Activated B cell treated with CpG ODN at 0.5 μM for 24 hours (primary cell): ENCODE measurements at regions not wholly inside any gene's neighbourhood (a gene's known extent, or its start where the extent isn't known, plus 50 kb on each side); places are given as distances from the start of the nearest gene placed in this dataset.

ENCODE experiments used
- ATAC-seq: fragments of 200-7000 bp; cut with Tn5 transposase; one replicate; pipeline ENCODE4 v1.10.0; 2021; ENCODE audit warnings: low read depth, mild to moderate bottlenecking, moderate library complexity
- CTCF ChIA-PET: fragments of 350-600 bp; sonication (Branson Sonifier 250); formaldehyde crosslinking; loops from one replicate; lab custom pipeline; 2021; ENCODE audit warnings: antibody characterized with exemption; lab: Charles Lee
- POLR2A ChIA-PET: fragments of 350-600 bp; sonication (Branson Sonifier 250); formaldehyde crosslinking; loops from one replicate; lab custom pipeline; 2021; ENCODE audit warnings: antibody characterized with exemption; lab: Charles Lee
- DNase-seq: peaks from one replicate; pipeline ENCODE4 v3.0.0; 2022
- H3K27ac Mint-ChIP-seq: one replicate; pipeline ENCODE4 v1.8.0; 2020; ENCODE audit warnings: mixed read lengths
- H3K27me3 Mint-ChIP-seq: one replicate; pipeline ENCODE4 v1.8.0; 2021; ENCODE audit warnings: mixed read lengths
- H3K36me3 Mint-ChIP-seq: one replicate; pipeline ENCODE4 v1.8.0; 2021; ENCODE audit warnings: low read depth, mixed read lengths
- H3K4me1 Mint-ChIP-seq: one replicate; pipeline ENCODE4 v1.8.0; 2021; ENCODE audit warnings: mixed read lengths
- H3K4me3 Mint-ChIP-seq: one replicate; pipeline ENCODE4 v1.8.0; 2020; ENCODE audit warnings: mild to moderate bottlenecking, mixed read lengths
- H3K9me3 Mint-ChIP-seq: one replicate; pipeline ENCODE4 v1.8.0; 2020; ENCODE audit warnings: mixed read lengths
- CTCF ChIP-seq: fragments of 200-600 bp; IDR thresholded peaks from one replicate; pipeline ENCODE4 v1.8.0; 2022; ENCODE audit warnings: antibody characterized with exemption, mild to moderate bottlenecking
- intact Hi-C: fragments of 100-400 bp; cut with micrococcal nuclease; formaldehyde crosslinking; loops from one replicate; pipeline ENCODE4 v1.15.1; 2024

- Mint-ChIP-seq H3K27ac (no peak overlapping the region), H3K4me1 (no peaks in the 10 kb centered on the region), H3K4me3 (no peak overlapping the region), H3K9me3 (no peaks in the 10 kb centered on the region), H3K36me3 (no peaks in the 10 kb centered on the region), H3K27me3 (no peaks in the 10 kb centered on the region)
- ChIA-PET CTCF (no interaction called here), POLR2A (no interaction called here)
- no peak for ATAC-seq
- intact Hi-C loops: no loop called here
- TF ChIP-seq CTCF: no peak
- no peak for DNase-seq
Measured at GRCh38 chr10:8581521-8582225, 527.2 kb downstream of the GATA3 start.

GRCh38 chr10:8583096-8583495, 528.6 kb downstream of the GATA3 start:
- POLR2A ChIA-PET: no interaction called here
- intact Hi-C loops: no loop called here
- CTCF ChIA-PET: no interaction called here

GRCh38 chr10:8584666-8585065, 530.2 kb downstream of the GATA3 start:
- Mint-ChIP-seq H3K27ac (no peak overlapping the region), H3K4me3 (no peak overlapping the region), H3K27me3 (no peaks in the 10 kb centered on the region), H3K4me1 (no peaks in the 10 kb centered on the region), H3K36me3 (no peaks in the 10 kb centered on the region), H3K9me3 (no peaks in the 10 kb centered on the region)
- no peak for ATAC-seq
- ChIA-PET CTCF (no interaction called here), POLR2A (interaction anchor here (0.6 kb wide), 1 partner anchor 17 kb away, joined by 4 read pairs; no protein-coding TSS in a partner anchor)
- no peak for TF ChIP-seq CTCF
- intact Hi-C loops: no loop called here
- no peak for DNase-seq

More at GRCh38 chr10:8583096-8583495, 528.6 kb downstream of the GATA3 start:
- no peak for TF ChIP-seq CTCF
- Mint-ChIP-seq H3K27me3 (no peaks in the 10 kb centered on the region), H3K4me3 (no peak overlapping the region), H3K4me1 (no peaks in the 10 kb centered on the region), H3K27ac (no peak overlapping the region), H3K9me3 (no peaks in the 10 kb centered on the region), H3K36me3 (no peaks in the 10 kb centered on the region)
- ATAC-seq (no peak), DNase-seq (no peak)

GRCh38 chr10:8586504-8586903, 532.0 kb downstream of the GATA3 start:
- H3K27me3 Mint-ChIP-seq: no peaks in the 10 kb centered on the region
- TF ChIP-seq CTCF: no peak
- no peaks in the 10 kb centered on the region for H3K36me3 Mint-ChIP-seq
- DNase-seq: no peak
- intact Hi-C loops: no loop called here
- H3K9me3 Mint-ChIP-seq: no peaks in the 10 kb centered on the region
- H3K4me3 Mint-ChIP-seq: no peak overlapping the region
- CTCF ChIA-PET: no interaction called here
- POLR2A ChIA-PET: no interaction called here
- no peaks in the 10 kb centered on the region for H3K4me1 Mint-ChIP-seq
- ATAC-seq: no peak
- no peak overlapping the region for H3K27ac Mint-ChIP-seq

- no peaks in the 10 kb centered on the region for H3K27me3 Mint-ChIP-seq
- DNase-seq: no peak
- CTCF ChIA-PET: no interaction called here
- H3K27ac Mint-ChIP-seq: no peak overlapping the region
- H3K36me3 Mint-ChIP-seq: no peaks in the 10 kb centered on the region
- H3K4me1 Mint-ChIP-seq: no peaks in the 10 kb centered on the region
- no peaks in the 10 kb centered on the region for H3K9me3 Mint-ChIP-seq
- no peak overlapping the region for H3K4me3 Mint-ChIP-seq
- TF ChIP-seq CTCF: no peak
- POLR2A ChIA-PET: no interaction called here
- intact Hi-C loops: no loop called here
- no peak for ATAC-seq
Measured at GRCh38 chr10:8588135-8588534, 533.6 kb downstream of the GATA3 start.
